Nephron progenitor cell (in vitro differentiated cells): ENCODE measurements at regions not wholly inside any gene's neighbourhood (a gene's known extent, or its start where the extent isn't known, plus 50 kb on each side); places are given as distances from the start of the nearest gene placed in this dataset.
A peak's percentile ranks its signal among the peaks of the same experiment; 100 is the strongest.

Experiments
- DNase-seq: peaks from one replicate; pipeline ENCODE4 v3.0.0; 2021
- H3K27ac Mint-ChIP-seq: 2 replicates; pipeline ENCODE4 v1.8.0; 2021; ENCODE audit warnings: mild to moderate bottlenecking, moderate library complexity, mixed read lengths
- H3K27me3 Mint-ChIP-seq: 2 replicates; pipeline ENCODE4 v1.8.0; 2021; ENCODE audit warnings: mild to moderate bottlenecking, low read depth, mixed read lengths; ENCODE audit not compliant: poor library complexity
- H3K36me3 Mint-ChIP-seq: 2 replicates; pipeline ENCODE4 v1.8.0; 2021; ENCODE audit warnings: low read depth, mixed read lengths
- H3K4me1 Mint-ChIP-seq: 2 replicates; pipeline ENCODE4 v1.8.0; 2021; ENCODE audit warnings: mixed read lengths
- H3K4me3 Mint-ChIP-seq: 2 replicates; pipeline ENCODE4 v1.8.0; 2021; ENCODE audit warnings: mild to moderate bottlenecking, moderate library complexity, mixed read lengths
- H3K9me3 Mint-ChIP-seq: 2 replicates; pipeline ENCODE4 v1.8.0; 2021; ENCODE audit warnings: mild to moderate bottlenecking, moderate library complexity, mixed read lengths
- CTCF ChIP-seq: fragments of 200-600 bp; sonication (generic); IDR thresholded peaks from 2 replicates; pipeline ENCODE4 v1.5.0; 2021; ENCODE audit warnings: antibody characterized with exemption

GRCh38 chr6:21371061-21371460 lies 222.5 kb upstream of the SOX4 start:
- Mint-ChIP-seq H3K4me1 (peaks cover 44% of the 10 kb centered on the region), H3K36me3 (peaks cover 5% of the 10 kb centered on the region), H3K9me3 (peaks cover 5% of the 10 kb centered on the region), H3K27ac (peak overlapping the region; percentile 65), H3K4me3 (no peak overlapping the region), H3K27me3 (peaks cover 12% of the 10 kb centered on the region)
- TF ChIP-seq CTCF, result no peak
- no peak for DNase-seq

- Mint-ChIP-seq H3K9me3 (no peaks in the 10 kb centered on the region), H3K4me1 (peaks cover 39% of the 10 kb centered on the region), H3K27me3 (peaks cover 8% of the 10 kb centered on the region), H3K4me3 (no peak overlapping the region), H3K36me3 (no peaks in the 10 kb centered on the region), H3K27ac (peak overlapping the region; percentile 65)
- no peak for TF ChIP-seq CTCF
- DNase-seq, result no peak
These were observed 221.8 kb upstream of the SOX4 start for GRCh38 chr6:21371676-21372171.

GRCh38 chr6:21375151-21376116 lies 218.1 kb upstream of the SOX4 start:
- H3K9me3 Mint-ChIP-seq, result no peaks in the 10 kb centered on the region
- H3K4me1 Mint-ChIP-seq, result peaks cover 44% of the 10 kb centered on the region
- no peaks in the 10 kb centered on the region for H3K36me3 Mint-ChIP-seq
- no peak overlapping the region for H3K27ac Mint-ChIP-seq
- no peak for DNase-seq
- H3K4me3 Mint-ChIP-seq, result no peak overlapping the region
- peaks cover 11% of the 10 kb centered on the region for H3K27me3 Mint-ChIP-seq
- TF ChIP-seq CTCF, result no peak

- no peak for DNase-seq
- H3K4me1 Mint-ChIP-seq, result peaks cover 50% of the 10 kb centered on the region
These were observed 216.2 kb upstream of the SOX4 start for GRCh38 chr6:21377356-21377755.

GRCh38 chr6:21381331-21381963 lies 212.1 kb upstream of the SOX4 start:
- Mint-ChIP-seq H3K27me3 (peaks cover 4% of the 10 kb centered on the region), H3K36me3 (no peaks in the 10 kb centered on the region), H3K4me1 (peaks cover 68% of the 10 kb centered on the region), H3K4me3 (peak overlapping the region; percentile 12), H3K27ac (peak overlapping the region; percentile 81), H3K9me3 (no peaks in the 10 kb centered on the region)
- DNase-seq, result no peak
- no peak for TF ChIP-seq CTCF

More at GRCh38 chr6:21377356-21377755, 216.2 kb upstream of the SOX4 start:
- no peak for TF ChIP-seq CTCF
- no peak overlapping the region for H3K27ac Mint-ChIP-seq
- H3K27me3 Mint-ChIP-seq, result peaks cover 8% of the 10 kb centered on the region
- no peak overlapping the region for H3K4me3 Mint-ChIP-seq
- H3K36me3 Mint-ChIP-seq, result no peaks in the 10 kb centered on the region
- H3K9me3 Mint-ChIP-seq, result no peaks in the 10 kb centered on the region
